Hepatocyte (in vitro differentiated cells): ENCODE measurements at regions not wholly inside any gene's neighbourhood (a gene's known extent, or its start where the extent isn't known, plus 50 kb on each side); places are given as distances from the start of the nearest gene placed in this dataset.

Experiments used
- CTCF ChIP-seq: fragments of 200-600 bp; sonication (generic); IDR thresholded peaks from 2 replicates; pipeline ENCODE4 v1.5.1; 2016; ENCODE audit warnings: antibody characterized with exemption, mild to moderate bottlenecking; ENCODE audit not compliant: poor library complexity
- EZH2 ChIP-seq: fragments of 200-600 bp; sonication (generic); IDR thresholded peaks from 2 replicates; pipeline ENCODE4 v1.6.1; 2016; ENCODE audit warnings: antibody characterized with exemption, mild to moderate bottlenecking, borderline replicate concordance
- EZH2phosphoT487 ChIP-seq: fragments of 200-600 bp; sonication (generic); IDR thresholded peaks from one replicate; pipeline ENCODE4 v1.6.1; 2018; ENCODE audit warnings: antibody characterized with exemption, mild to moderate bottlenecking, low read depth, moderate library complexity; ENCODE audit not compliant: unreplicated experiment, severe bottlenecking

GRCh38 chr11:45355706-45356041 lies 69.5 kb upstream of the SYT13 start:
- TF ChIP-seq CTCF: no peak
- no peak for TF ChIP-seq EZH2phosphoT487
- no peak for TF ChIP-seq EZH2
